ENCODE measurements at regions not wholly inside any gene's neighbourhood (a gene's known extent, or its start where the extent isn't known, plus 50 kb on each side); places are given as distances from the start of the nearest gene placed in this dataset.

GRCh38 chr16:55214974-55215494, 109.0 kb upstream of the IRX6 start:
- H3K9me2 ChIP-seq (ENCODE audit: insufficient read depth, low read length) = no peaks in the 10 kb centered on the region
- no peak overlapping the region for H3K4me3 ChIP-seq (ENCODE audit: low read depth, low read length, poor library complexity, severe bottlenecking)
- H3K36me3 ChIP-seq (ENCODE audit: insufficient read depth, low read length) = no peaks in the 10 kb centered on the region
- POLR2A ChIA-PET = interaction anchor here (0.7 kb wide), 1 partner anchor 855 kb away, joined by 3 read pairs; no protein-coding TSS in a partner anchor
- CTCF ChIA-PET (ENCODE audit: unreplicated experiment) = no interaction called here
- TF ChIP-seq EZH2phosphoT487 (IDR thresholded peaks at IDR 0.05; ENCODE audit: borderline replicate concordance, low read depth, low read length) = no peak
- no peak for TF ChIP-seq CTCF (conservative IDR thresholded peaks at IDR 0.05; ENCODE audit: low read length)
- H2AFZ ChIP-seq (ENCODE audit: low read length) = no peak overlapping the region
- intact Hi-C loops (cut with micrococcal nuclease; ENCODE audit: unreplicated experiment) = no loop called here
- H3K9me3 ChIP-seq (ENCODE audit: low read length) = no peaks in the 10 kb centered on the region
- no peak overlapping the region for H3K4me2 ChIP-seq (ENCODE audit: low read length)
- no peaks in the 10 kb centered on the region for H3K4me1 ChIP-seq (ENCODE audit: insufficient read depth, low read length, poor library complexity, severe bottlenecking)
- no peak for DNase-seq (ENCODE audit: low spot score)
- no peaks in the 10 kb centered on the region for H4K20me1 ChIP-seq (ENCODE audit: insufficient read depth, low read length)
- no peak overlapping the region for H3K27ac ChIP-seq (ENCODE audit: low read depth, low read length, poor library complexity, severe bottlenecking)
- no TSS peak for BruUV-seq (replicated peaks)
- no peaks in the 10 kb centered on the region for H3K79me2 ChIP-seq (ENCODE audit: insufficient read depth, low read depth, low read length)

DNA sequence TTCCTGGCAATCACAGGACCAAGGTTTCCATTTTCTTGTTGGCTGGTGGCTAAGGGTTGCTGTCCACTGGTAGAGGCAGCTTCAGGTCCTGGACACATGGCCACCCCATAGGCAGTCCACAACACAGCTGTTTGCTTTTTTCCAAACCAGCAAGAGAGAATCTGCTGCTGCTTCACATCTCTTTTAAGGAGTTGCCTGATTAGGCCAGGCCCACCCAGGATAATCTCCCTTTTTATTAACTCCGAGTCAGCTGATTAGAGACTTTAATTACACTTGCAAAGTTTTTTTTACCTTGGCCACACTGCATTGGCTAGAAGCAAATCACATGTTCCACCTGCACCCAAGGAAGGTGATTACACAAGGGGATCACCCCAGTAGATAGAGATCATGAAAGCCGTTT, 106.6 kb upstream of the IRX6 start:
- H3K4me2 ChIP-seq (ENCODE audit: low read length) = no peak overlapping the region
- no peaks in the 10 kb centered on the region for H3K9me3 ChIP-seq (ENCODE audit: low read length)
- no peaks in the 10 kb centered on the region for H4K20me1 ChIP-seq (ENCODE audit: insufficient read depth, low read length)
- H3K4me3 ChIP-seq (ENCODE audit: low read depth, low read length, poor library complexity, severe bottlenecking) = no peak overlapping the region
- intact Hi-C loops (cut with micrococcal nuclease; ENCODE audit: unreplicated experiment) = no loop called here
- ChIA-PET CTCF (ENCODE audit: unreplicated experiment) (no interaction called here), POLR2A (no interaction called here)
- H3K9me2 ChIP-seq (ENCODE audit: insufficient read depth, low read length) = no peaks in the 10 kb centered on the region
- no peak overlapping the region for H2AFZ ChIP-seq (ENCODE audit: low read length)
- DNase-seq (ENCODE audit: low spot score) = no peak
- BruUV-seq (replicated peaks) = no TSS peak
- no peak for TF ChIP-seq EZH2phosphoT487 (IDR thresholded peaks at IDR 0.05; ENCODE audit: borderline replicate concordance, low read depth, low read length)
- TF ChIP-seq CTCF (conservative IDR thresholded peaks at IDR 0.05; ENCODE audit: low read length) = no peak
- H3K36me3 ChIP-seq (ENCODE audit: insufficient read depth, low read length) = no peaks in the 10 kb centered on the region
- no peaks in the 10 kb centered on the region for H3K79me2 ChIP-seq (ENCODE audit: insufficient read depth, low read depth, low read length)
- H3K27ac ChIP-seq (ENCODE audit: low read depth, low read length, poor library complexity, severe bottlenecking) = no peak overlapping the region
- no peaks in the 10 kb centered on the region for H3K4me1 ChIP-seq (ENCODE audit: insufficient read depth, low read length, poor library complexity, severe bottlenecking)

DNA sequence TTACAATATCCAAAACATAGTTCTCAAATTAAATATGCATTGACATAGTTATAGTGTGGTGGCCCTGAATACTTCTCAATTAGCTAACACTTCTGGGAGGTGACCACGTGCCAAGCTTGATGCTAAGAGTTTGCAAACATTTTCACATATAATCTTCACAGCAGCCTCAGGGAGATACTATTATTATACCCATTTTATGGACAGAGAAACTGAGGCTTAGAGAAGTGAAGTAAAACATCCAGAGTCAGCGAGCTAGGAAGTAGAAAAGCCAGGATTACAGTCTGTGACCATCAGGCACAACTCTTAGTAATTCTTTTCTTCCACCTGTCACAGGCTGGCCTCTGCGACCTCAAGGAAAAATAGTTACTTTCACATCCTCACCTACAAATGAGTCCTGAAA, 102.2 kb upstream of the IRX6 start:
- Histone ChIP-seq H3K36me3 (ENCODE audit: insufficient read depth, low read length) (no peaks in the 10 kb centered on the region), H3K4me2 (ENCODE audit: low read length) (no peak overlapping the region), H3K4me3 (ENCODE audit: low read depth, low read length, poor library complexity, severe bottlenecking) (no peak overlapping the region), H3K4me1 (ENCODE audit: insufficient read depth, low read length, poor library complexity, severe bottlenecking) (no peaks in the 10 kb centered on the region), H2AFZ (ENCODE audit: low read length) (no peak overlapping the region), H3K9me3 (ENCODE audit: low read length) (no peaks in the 10 kb centered on the region), H3K27ac (ENCODE audit: low read depth, low read length, poor library complexity, severe bottlenecking) (no peak overlapping the region), H3K9me2 (ENCODE audit: insufficient read depth, low read length) (no peaks in the 10 kb centered on the region), H3K79me2 (ENCODE audit: insufficient read depth, low read depth, low read length) (no peaks in the 10 kb centered on the region), H4K20me1 (ENCODE audit: insufficient read depth, low read length) (no peaks in the 10 kb centered on the region)
- POLR2A ChIA-PET = interaction anchor here (0.8 kb wide), 1 partner anchor 8 kb away, joined by 3 read pairs; no protein-coding TSS in a partner anchor
- no peak for DNase-seq (ENCODE audit: low spot score)
- no TSS peak for BruUV-seq (replicated peaks)
- TF ChIP-seq EZH2phosphoT487 (IDR thresholded peaks at IDR 0.05; ENCODE audit: borderline replicate concordance, low read depth, low read length) (no peak), CTCF (conservative IDR thresholded peaks at IDR 0.05; ENCODE audit: low read length) (no peak)
- intact Hi-C loops (cut with micrococcal nuclease; ENCODE audit: unreplicated experiment) = no loop called here
- CTCF ChIA-PET (ENCODE audit: unreplicated experiment) = no interaction called here
